Common myeloid progenitor, CD34-positive (primary cell): ENCODE measurements at regions not wholly inside any gene's neighbourhood (a gene's known extent, or its start where the extent isn't known, plus 50 kb on each side); places are given as distances from the start of the nearest gene placed in this dataset.

Experiments used
- CTCF ChIA-PET: fragments of 350-600 bp; sonication (Branson Sonifier 250); formaldehyde crosslinking; loops from one replicate; lab custom pipeline; 2021; ENCODE audit warnings: antibody characterized with exemption; lab: Charles Lee
- POLR2A ChIA-PET: fragments of 350-600 bp; sonication (Branson Sonifier 250); formaldehyde crosslinking; loops from one replicate; lab custom pipeline; 2021; ENCODE audit warnings: antibody characterized with exemption; lab: Charles Lee
- DNase-seq, 3 donors: peaks; one replicate each; pipeline versions ENCODE4 v3.0.0 to v3.0.0-alpha.2; 2013
- H3K27ac ChIP-seq, 2 experiments: 1 replicate in 1 of 2; 2 replicates in 1 of 2; pipeline ENCODE4 v1.7.0; 2013; ENCODE audit warnings: inconsistent platforms in 2 of 2, low read length in 2 of 2, mild to moderate bottlenecking in 2 of 2, low read depth in 1 of 2, moderate library complexity in 1 of 2; ENCODE audit not compliant: severe bottlenecking in 2 of 2, insufficient read depth in 1 of 2, poor library complexity in 1 of 2
- H3K27me3 ChIP-seq, 5 experiments: replicated peaks in 2 of 5; 1 replicate in 3 of 5; 2 replicates in 2 of 5; pipeline versions ENCODE4 v1.6.1 to v1.7.0; 2013; ENCODE audit warnings: low read length in 4 of 5, mild to moderate bottlenecking in 2 of 5, moderate library complexity in 2 of 5, inconsistent platforms in 1 of 5; ENCODE audit not compliant: insufficient read depth in 5 of 5, control insufficient read depth in 4 of 5
- H3K36me3 ChIP-seq, 4 experiments: 1 replicate in 2 of 4; 2 replicates in 2 of 4; pipeline versions ENCODE4 v1.6.1 to v1.7.0; 2013; ENCODE audit warnings: low read length in 3 of 4, control low read depth in 1 of 4, mild to moderate bottlenecking in 1 of 4; ENCODE audit not compliant: control insufficient read depth in 4 of 4, insufficient read depth in 4 of 4
- H3K4me1 ChIP-seq, 4 experiments: 1 replicate in 3 of 4; 2 replicates in 1 of 4; pipeline versions ENCODE4 v1.6.1 to v1.7.1; 2013; ENCODE audit warnings: low read length in 3 of 4, mild to moderate bottlenecking in 3 of 4, control low read depth in 1 of 4, inconsistent platforms in 1 of 4, moderate library complexity in 1 of 4; ENCODE audit not compliant: control insufficient read depth in 4 of 4, insufficient read depth in 4 of 4; ENCODE audit errors: control extremely low read depth in 1 of 4
- H3K4me3 ChIP-seq, 7 experiments: 1 replicate in 4 of 7; 2 replicates in 3 of 7; pipeline versions ENCODE4 v1.5.1 to v1.7.0; 2013; ENCODE audit warnings: mild to moderate bottlenecking in 7 of 7, low read length in 6 of 7, moderate library complexity in 6 of 7, inconsistent platforms in 2 of 7, low read depth in 2 of 7, control low read depth in 1 of 7; ENCODE audit not compliant: insufficient read depth in 4 of 7, control insufficient read depth in 1 of 7; ENCODE audit errors: extremely low read depth in 1 of 7
- H3K9me3 ChIP-seq, 5 experiments: 1 replicate in 4 of 5; 2 replicates in 1 of 5; pipeline versions ENCODE4 v1.6.1 to v1.7.1; 2013; ENCODE audit warnings: low read length in 4 of 5, mild to moderate bottlenecking in 2 of 5, inconsistent platforms in 1 of 5, low read depth in 1 of 5, moderate library complexity in 1 of 5; ENCODE audit not compliant: control insufficient read depth in 4 of 5, insufficient read depth in 2 of 5; ENCODE audit errors: control extremely low read depth in 1 of 5
- WGBS: methylation state at CpG from one replicate; pipeline ENCODE4 v1.1.5; 2013; ENCODE audit not compliant: insufficient coverage; 5-methylcytosine and 5-hydroxymethylcytosine counted together

GRCh38 chr2:204023088-204023487, 86.5 kb downstream of the ICOS start:
- POLR2A ChIA-PET, result no interaction called here
- Histone ChIP-seq H3K9me3 (peaks cover 0 to 5% (median 0%) of the 10 kb centered on the region in 5 experiments), H3K36me3 (no peaks in the 10 kb centered on the region), H3K4me3 (no peak overlapping the region), H3K27me3 (no peaks in the 10 kb centered on the region), H3K27ac (no peak overlapping the region), H3K4me1 (peaks cover 0 to 10% (median 4%) of the 10 kb centered on the region in 4 experiments)
- WGBS, result 100% methylated on average over 1 of the region's 1 CpG
- CTCF ChIA-PET, result interaction anchor here (0.8 to 4.6 kb wide), 8 partner anchors 9 to 157 kb away, joined by 3 to 28 read pairs (median 4); no protein-coding TSS in a partner anchor
- no peak for DNase-seq

DNA sequence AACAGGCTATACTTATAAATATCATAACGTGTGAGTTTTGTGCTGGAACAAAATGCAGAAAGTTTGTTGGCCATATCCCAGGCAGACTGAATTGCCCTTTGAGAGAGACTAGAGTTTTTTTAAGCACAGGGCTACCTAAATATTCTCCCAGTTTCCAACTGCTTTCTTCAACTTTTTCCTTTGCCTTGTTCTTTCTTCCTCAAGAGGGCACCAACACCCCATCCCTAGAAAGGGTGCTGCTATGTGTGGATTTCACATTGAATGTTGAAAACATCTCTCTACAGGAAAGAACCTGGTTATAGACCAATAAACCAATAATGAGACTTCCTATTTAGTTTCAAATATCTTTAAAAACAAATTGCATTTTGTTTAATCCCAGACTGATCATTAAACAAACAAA, 87.9 kb downstream of the ICOS start:
- H3K27ac ChIP-seq, result no peak overlapping the region
- 80% methylated on average over 1 of the region's 1 CpG for whole genome bisulfite sequencing
- ChIA-PET CTCF (interaction anchor here (0.9 to 4.6 kb wide), 10 partner anchors 10 to 858 kb away, joined by 3 to 28 read pairs (median 4); no protein-coding TSS in a partner anchor), POLR2A (no interaction called here)
- H3K4me1 ChIP-seq, result peaks cover 0 to 10% (median 4%) of the 10 kb centered on the region in 4 experiments
- H3K9me3 ChIP-seq, result peaks cover 0 to 5% (median 0%) of the 10 kb centered on the region in 5 experiments
- no peak overlapping the region for H3K4me3 ChIP-seq
- DNase-seq, result peak; percentile 49 to 70 (median 65)
- no peaks in the 10 kb centered on the region for H3K36me3 ChIP-seq
- H3K27me3 ChIP-seq, result no peaks in the 10 kb centered on the region

GRCh38 chr2:204024906-204025475, 88.4 kb downstream of the ICOS start:
- Histone ChIP-seq H3K27me3 (no peaks in the 10 kb centered on the region), H3K36me3 (no peaks in the 10 kb centered on the region), H3K27ac (no peak overlapping the region), H3K4me1 (peaks cover 0 to 10% (median 4%) of the 10 kb centered on the region in 4 experiments), H3K4me3 (no peak overlapping the region), H3K9me3 (peaks cover 0 to 5% (median 0%) of the 10 kb centered on the region in 5 experiments)
- no peak for DNase-seq
- ChIA-PET POLR2A (no interaction called here), CTCF (interaction anchor here (0.7 to 4.6 kb wide), 10 partner anchors 10 to 1750 kb away, joined by 3 to 28 read pairs (median 4); no protein-coding TSS in a partner anchor)
- 97% methylated on average over 3 of the region's 6 CpGs for WGBS

- ChIA-PET CTCF (interaction anchor here (1.4 to 4.6 kb wide), 3 partner anchors 26 to 119 kb away, joined by 4 to 28 read pairs (median 6); no protein-coding TSS in a partner anchor), POLR2A (no interaction called here)
- no peaks in the 10 kb centered on the region for H3K36me3 ChIP-seq
- DNase-seq, result peak in 1 of 3 donors; percentile 5
- peaks cover 0 to 5% (median 0%) of the 10 kb centered on the region in 5 experiments for H3K9me3 ChIP-seq
- no peak overlapping the region for H3K4me3 ChIP-seq
- WGBS, result 90% methylated on average over 2 of the region's 3 CpGs
- H3K27me3 ChIP-seq, result no peaks in the 10 kb centered on the region
- peak overlapping the region in 1 of 2 experiments; percentile 52 for H3K27ac ChIP-seq
- peaks cover 0 to 10% (median 4%) of the 10 kb centered on the region in 4 experiments for H3K4me1 ChIP-seq
These were observed 89.7 kb downstream of the ICOS start for GRCh38 chr2:204026294-204026693.

GRCh38 chr2:204027091-204027490, 90.5 kb downstream of the ICOS start:
- Histone ChIP-seq H3K9me3 (peaks cover 0 to 5% (median 0%) of the 10 kb centered on the region in 5 experiments), H3K4me1 (peaks cover 0 to 10% (median 4%) of the 10 kb centered on the region in 4 experiments), H3K4me3 (no peak overlapping the region), H3K27ac (peak overlapping the region in 1 of 2 experiments; percentile 52), H3K36me3 (no peaks in the 10 kb centered on the region), H3K27me3 (no peaks in the 10 kb centered on the region)
- CTCF ChIA-PET, result interaction anchor here (2.3 kb wide), 1 partner anchor 117 kb away, joined by 6 read pairs; no protein-coding TSS in a partner anchor
- WGBS, result 0% methylated on average over 3 of the region's 3 CpGs
- DNase-seq, result peak; percentile 93 to 98 (median 97)
- POLR2A ChIA-PET, result no interaction called here

DNA sequence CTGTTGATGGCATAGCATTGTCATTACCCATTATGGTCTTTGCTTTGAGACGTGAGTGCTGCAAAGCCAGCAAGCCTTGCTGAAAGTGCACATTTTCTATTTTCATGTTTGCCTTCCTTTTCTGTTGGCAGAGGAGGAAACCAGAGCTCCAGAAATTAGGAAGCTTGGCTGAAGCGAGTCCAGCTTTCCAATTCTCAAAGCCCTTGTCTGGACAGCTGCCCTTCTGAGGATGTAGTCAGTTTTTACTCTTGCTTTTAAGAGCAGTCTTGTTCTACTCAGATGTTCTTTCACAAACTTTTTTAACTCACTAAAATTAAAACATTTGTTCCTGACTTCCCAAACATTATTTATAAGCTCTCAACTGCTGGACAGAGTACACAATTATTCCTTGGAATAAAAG, 93.8 kb downstream of the ICOS start:
- 100% methylated on average over 1 of the region's 2 CpGs for WGBS
- DNase-seq, result no peak
- no peak overlapping the region for H3K27ac ChIP-seq
- H3K9me3 ChIP-seq, result peaks cover 0 to 5% (median 0%) of the 10 kb centered on the region in 5 experiments
- no peaks in the 10 kb centered on the region for H3K27me3 ChIP-seq
- H3K4me3 ChIP-seq, result no peak overlapping the region
- ChIA-PET POLR2A (no interaction called here), CTCF (interaction anchor here (1.3 to 1.8 kb wide), 2 partner anchors 21 to 45 kb away, joined by 3 to 6 read pairs; no protein-coding TSS in a partner anchor)
- H3K36me3 ChIP-seq, result no peaks in the 10 kb centered on the region
- peaks cover 0 to 16% (median 8%) of the 10 kb centered on the region in 4 experiments for H3K4me1 ChIP-seq

DNA sequence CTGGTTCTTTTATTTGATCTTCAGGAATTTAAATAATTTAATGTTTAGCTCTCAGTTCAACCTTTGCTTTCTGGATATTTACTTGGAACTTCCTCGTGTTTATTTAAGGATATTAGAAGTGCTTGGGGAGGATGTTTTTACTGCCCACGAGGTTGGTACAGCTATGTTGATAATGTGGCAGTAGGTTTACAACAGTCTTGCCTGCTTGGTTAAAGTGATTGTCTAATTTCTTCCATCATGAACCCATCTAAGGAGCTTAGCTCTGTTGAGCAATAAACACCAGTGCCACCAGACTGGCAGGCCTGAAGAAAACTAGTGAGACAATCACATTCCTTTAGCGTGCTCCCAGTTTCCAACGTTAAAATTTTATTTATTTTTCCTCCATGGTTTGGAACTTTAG, 94.5 kb downstream of the ICOS start:
- H3K27ac ChIP-seq, result no peak overlapping the region
- ChIA-PET CTCF (interaction anchor here (1.3 to 1.8 kb wide), 2 partner anchors 20 to 44 kb away, joined by 3 to 6 read pairs; no protein-coding TSS in a partner anchor), POLR2A (no interaction called here)
- H3K9me3 ChIP-seq, result peaks cover 0 to 5% (median 0%) of the 10 kb centered on the region in 5 experiments
- WGBS, result 85% methylated on average over 2 of the region's 4 CpGs
- H3K4me3 ChIP-seq, result no peak overlapping the region
- no peak for DNase-seq
- no peaks in the 10 kb centered on the region for H3K27me3 ChIP-seq
- peaks cover 0 to 16% (median 8%) of the 10 kb centered on the region in 4 experiments for H3K4me1 ChIP-seq
- no peaks in the 10 kb centered on the region for H3K36me3 ChIP-seq
